ENCODE measurements at regions not wholly inside any gene's neighbourhood (a gene's known extent, or its start where the extent isn't known, plus 50 kb on each side); places are given as distances from the start of the nearest gene placed in this dataset.

GRCh38 chr12:125734137-125734536, 668.9 kb downstream of the AACS start:
- H3K23me2 ChIP-seq (ENCODE audit: insufficient read length, low read depth, low read length, poor library complexity, severe bottlenecking): no peaks in the 10 kb centered on the region

More at GRCh38 chr12:125734137-125734536, 668.9 kb downstream of the AACS start:
- H4K5ac ChIP-seq (ENCODE audit: insufficient read length, low read depth, low read length): no peak overlapping the region
- no peak overlapping the region for H2BK20ac ChIP-seq (ENCODE audit: low read depth, low read length, poor library complexity, severe bottlenecking)
- no peak overlapping the region for H2BK120ac ChIP-seq (ENCODE audit: low read depth, low read length, poor library complexity, severe bottlenecking)
- no peak overlapping the region for H3K18ac ChIP-seq (ENCODE audit: insufficient read length, low read depth, low read length)
- H2BK15ac ChIP-seq (ENCODE audit: low read depth, low read length): no peak overlapping the region
- H3K4ac ChIP-seq (ENCODE audit: low read depth, low read length): no peak overlapping the region
- no peak overlapping the region for H4K91ac ChIP-seq (ENCODE audit: insufficient read length, low read depth, low read length)
- no peaks in the 10 kb centered on the region for H3K79me1 ChIP-seq (ENCODE audit: insufficient read depth, low read depth, low read length, poor library complexity, severe bottlenecking)
- peaks cover 3 to 11% (median 8%) of the 10 kb centered on the region in 3 experiments; a peak in 4 of 7 replicates for H3K36me3 Mint-ChIP-seq (ENCODE audit: insufficient read depth in 1 of 3, low read depth in 3 of 3)
- no peak overlapping the region for H3T11ph ChIP-seq (ENCODE audit: low read length)
- H3K27me3 ChIP-seq (ENCODE audit: insufficient read depth, low read length): no peaks in the 10 kb centered on the region
- peaks cover 45 to 46% of the 10 kb centered on the region in 2 experiments for H3K9me3 Mint-ChIP-seq
- no peaks in the 10 kb centered on the region; the same call in none of the 2 replicates for H3K27me3 Mint-ChIP-seq (ENCODE audit: low read depth)
- H2BK12ac ChIP-seq (ENCODE audit: insufficient read length, low read depth, low read length): no peak overlapping the region
- WGBS (ENCODE audit: extremely low coverage, insufficient read length, low lambda C conversion rate): no CpG with 5 or more reads among the region's 1 CpG
- peaks cover 6% of the 10 kb centered on the region for H3K9me3 ChIP-seq (ENCODE audit: control insufficient read depth, low read depth, low read length)
- H3K4me2 ChIP-seq (ENCODE audit: insufficient read depth, insufficient read length, low read length): no peak overlapping the region
- no peak for DNase-seq
- no peak overlapping the region for H2AK5ac ChIP-seq (ENCODE audit: insufficient read length, low read length)
- TF ChIP-seq CTCF (conservative IDR thresholded peaks at IDR 0.05): peak; percentile 30; the same call in 2 of the 3 replicates
- no peak overlapping the region for H3K27ac ChIP-seq (ENCODE audit: insufficient read length, low read depth, low read length)
- H3K9ac ChIP-seq (ENCODE audit: extremely low read depth, insufficient read length, low read length): no peak overlapping the region
- H3K56ac ChIP-seq (ENCODE audit: insufficient read length, low read depth, low read length): no peak overlapping the region
- H3K27ac Mint-ChIP-seq: no peak overlapping the region
- no peak overlapping the region for H4K8ac ChIP-seq (replicated peaks; ENCODE audit: insufficient read length, low read depth, low read length)
- no peak overlapping the region for H3K14ac ChIP-seq (ENCODE audit: insufficient read depth, low read length)
- no peaks in the 10 kb centered on the region for H3K4me1 ChIP-seq (ENCODE audit: insufficient read depth, low read length)
- H4K20me1 ChIP-seq (ENCODE audit: control insufficient read depth, insufficient read depth, insufficient read length): no peaks in the 10 kb centered on the region
- no peaks in the 10 kb centered on the region for H3K4me1 Mint-ChIP-seq
- H3K4me3 Mint-ChIP-seq: no peak overlapping the region
- H3K79me2 ChIP-seq (ENCODE audit: insufficient read depth, low read length): no peaks in the 10 kb centered on the region
- no peak overlapping the region for H3K23ac ChIP-seq (ENCODE audit: insufficient read length, low read depth, low read length)
- H2AFZ ChIP-seq (ENCODE audit: low read length): no peak overlapping the region
- H2BK5ac ChIP-seq (ENCODE audit: insufficient read length, low read length): no peak overlapping the region

Measured in H9 (cell line).